CD4-positive, alpha-beta T cell (primary cell): ENCODE measurements at regions not wholly inside any gene's neighbourhood (a gene's known extent, or its start where the extent isn't known, plus 50 kb on each side); places are given as distances from the start of the nearest gene placed in this dataset.

Experiments used
- ATAC-seq: fragments of 200-7000 bp; cut with Tn5 transposase; one replicate; pipeline ENCODE4 v1.10.0; 2022; ENCODE audit warnings: mild to moderate bottlenecking; ENCODE audit not compliant: poor library complexity
- CTCF ChIA-PET: fragments of 350-600 bp; sonication (Branson Sonifier 250); formaldehyde crosslinking; loops from one replicate; lab custom pipeline; 2021; ENCODE audit warnings: antibody characterized with exemption, inconsistent platforms; lab: Charles Lee
- POLR2A ChIA-PET: fragments of 350-600 bp; sonication (Branson Sonifier 250); formaldehyde crosslinking; loops from one replicate; lab custom pipeline; 2021; ENCODE audit warnings: antibody characterized with exemption, inconsistent platforms; lab: Charles Lee
- DNase-seq, 14 experiments: peaks; one replicate each; pipeline ENCODE4 v3.0.0-alpha.2; 2013 to 2020; ENCODE audit warnings: mixed read lengths in 2 of 14
- H3K27ac ChIP-seq, 2 donors: one replicate each; pipeline versions ENCODE4 v1.5.1 to v1.7.0; 2013; ENCODE audit warnings: low read length in 2 of 2, low read depth in 1 of 2, mild to moderate bottlenecking in 1 of 2
- H3K27me3 ChIP-seq, 2 experiments: 1 replicate in 1 of 2; 2 replicates in 1 of 2; pipeline versions ENCODE4 v1.6.1 to v1.7.0; 2013; ENCODE audit warnings: low read length in 2 of 2, control low read depth in 1 of 2, mild to moderate bottlenecking in 1 of 2, moderate library complexity in 1 of 2; ENCODE audit not compliant: insufficient read depth in 2 of 2, control insufficient read depth in 1 of 2
- H3K36me3 ChIP-seq: one replicate; pipeline ENCODE4 v1.6.1; 2013; ENCODE audit warnings: low read length, control low read depth; ENCODE audit not compliant: insufficient read depth
- H3K4me1 ChIP-seq: one replicate; pipeline ENCODE4 v1.6.1; 2013; ENCODE audit warnings: low read length, control low read depth; ENCODE audit not compliant: insufficient read depth
- H3K4me3 ChIP-seq: one replicate; pipeline ENCODE4 v1.5.1; 2013; ENCODE audit warnings: mild to moderate bottlenecking, low read length, moderate library complexity
- H3K9me3 ChIP-seq, 2 experiments: 1 replicate in 1 of 2; 2 replicates in 1 of 2; pipeline versions ENCODE4 v1.6.1 to v1.7.0; 2013; ENCODE audit warnings: low read length in 2 of 2, mild to moderate bottlenecking in 2 of 2, control low read depth in 1 of 2, moderate library complexity in 1 of 2; ENCODE audit not compliant: control insufficient read depth in 1 of 2, insufficient read depth in 1 of 2
- H3K27ac Mint-ChIP-seq: one replicate; pipeline ENCODE4 v1.8.0; 2020; ENCODE audit warnings: mixed read lengths
- H3K27me3 Mint-ChIP-seq: one replicate; pipeline ENCODE4 v1.8.0; 2021; ENCODE audit warnings: mixed read lengths
- H3K36me3 Mint-ChIP-seq: one replicate; pipeline ENCODE4 v1.8.0; 2021; ENCODE audit warnings: low read depth, mixed read lengths
- H3K4me1 Mint-ChIP-seq: one replicate; pipeline ENCODE4 v1.8.0; 2021; ENCODE audit warnings: low read depth, mixed read lengths
- H3K4me3 Mint-ChIP-seq: one replicate; pipeline ENCODE4 v1.8.0; 2020; ENCODE audit warnings: mild to moderate bottlenecking, mixed read lengths
- H3K9me3 Mint-ChIP-seq: one replicate; pipeline ENCODE4 v1.8.0; 2020; ENCODE audit warnings: mixed read lengths
- CTCF ChIP-seq: fragments of 200-600 bp; IDR thresholded peaks from one replicate; pipeline ENCODE4 v1.8.0; 2022; ENCODE audit warnings: antibody characterized with exemption, mild to moderate bottlenecking
- intact Hi-C, 2 experiments: fragments of 100-400 bp; cut with DNase I in 1 of 2; cut with micrococcal nuclease in 1 of 2; formaldehyde crosslinking; loops; one replicate each; pipeline versions ENCODE4 v1.15.1 to v1.9.0; 2023 to 2025; cut with DNase I, micrococcal nuclease

- H3K4me1 ChIP-seq, result no peaks in the 10 kb centered on the region
- peaks cover 0 to 16% of the 10 kb centered on the region in 2 experiments for H3K27me3 ChIP-seq
- ATAC-seq, result no peak
- Mint-ChIP-seq H3K27ac (no peak overlapping the region), H3K4me3 (no peak overlapping the region), H3K27me3 (peaks cover 23% of the 10 kb centered on the region), H3K36me3 (no peaks in the 10 kb centered on the region), H3K9me3 (no peaks in the 10 kb centered on the region), H3K4me1 (no peaks in the 10 kb centered on the region)
- POLR2A ChIA-PET, result no interaction called here
- intact Hi-C loops, result loop anchor here in 1 of 2 experiments (10.0 kb wide), 1 partner anchor 732 kb away; the partner anchor contains the start of genes HOXD12 and HOXD13
- TF ChIP-seq CTCF, result no peak
- H3K4me3 ChIP-seq, result no peak overlapping the region
- CTCF ChIA-PET, result no interaction called here
- no peaks in the 10 kb centered on the region for H3K9me3 ChIP-seq
- DNase-seq, result no peak
- no peak overlapping the region for H3K27ac ChIP-seq
- H3K36me3 ChIP-seq, result no peaks in the 10 kb centered on the region
Observed at GRCh38 chr2:175362331-175362730, 180.8 kb upstream of the ATP5MC3 start.

GRCh38 chr2:175359710-175360109 is 178.2 kb upstream of the ATP5MC3 start:
- Histone ChIP-seq H3K4me1 (no peaks in the 10 kb centered on the region), H3K4me3 (no peak overlapping the region), H3K27ac (no peak overlapping the region), H3K27me3 (peaks cover 0 to 9% of the 10 kb centered on the region in 2 experiments), H3K9me3 (no peaks in the 10 kb centered on the region), H3K36me3 (no peaks in the 10 kb centered on the region)
- TF ChIP-seq CTCF, result no peak
- Mint-ChIP-seq H3K4me3 (no peak overlapping the region), H3K36me3 (no peaks in the 10 kb centered on the region), H3K9me3 (no peaks in the 10 kb centered on the region), H3K27ac (no peak overlapping the region), H3K27me3 (peaks cover 18% of the 10 kb centered on the region), H3K4me1 (no peaks in the 10 kb centered on the region)
- ATAC-seq (no peak), DNase-seq (no peak)
- intact Hi-C loops, result loop anchor here in 1 of 2 experiments (10.0 kb wide), 1 partner anchor 735 kb away; the partner anchor contains the start of genes HOXD12 and HOXD13
- ChIA-PET POLR2A (no interaction called here), CTCF (no interaction called here)

- POLR2A ChIA-PET, result no interaction called here
- H3K27me3 ChIP-seq, result no peaks in the 10 kb centered on the region
- H3K27me3 Mint-ChIP-seq, result peaks cover 28% of the 10 kb centered on the region
- no peaks in the 10 kb centered on the region for H3K4me1 Mint-ChIP-seq
- H3K27ac Mint-ChIP-seq, result no peak overlapping the region
- H3K4me3 ChIP-seq, result no peak overlapping the region
- ATAC-seq (no peak), DNase-seq (no peak)
- intact Hi-C loops, result no loop called here
- no peaks in the 10 kb centered on the region for H3K9me3 ChIP-seq
- no peak for TF ChIP-seq CTCF
- CTCF ChIA-PET, result no interaction called here
- no peaks in the 10 kb centered on the region for H3K4me1 ChIP-seq
- no peak overlapping the region for H3K27ac ChIP-seq
- H3K9me3 Mint-ChIP-seq, result no peaks in the 10 kb centered on the region
- no peaks in the 10 kb centered on the region for H3K36me3 Mint-ChIP-seq
- H3K4me3 Mint-ChIP-seq, result no peak overlapping the region
- no peaks in the 10 kb centered on the region for H3K36me3 ChIP-seq
Observed at GRCh38 chr2:175356901-175357300, 175.4 kb upstream of the ATP5MC3 start.
